HCT116 (cell line): ENCODE measurements at regions not wholly inside any gene's neighbourhood (a gene's known extent, or its start where the extent isn't known, plus 50 kb on each side); places are given as distances from the start of the nearest gene placed in this dataset.

Experiments used
- ATAC-seq: fragments of 200-7000 bp; cut with Tn5 transposase; 2 replicates; pipeline ENCODE4 v1.9.1; 2020; ENCODE audit warnings: mild to moderate bottlenecking, moderate library complexity
- BruUV-seq: library from RNA; stranded (reverse); fragments of 400-500 nt; replicated peaks from 2 replicates; lab custom pipeline; 2021; lab: Mats Ljungman, UMichigan
- CTCF ChIA-PET: fragments of 300-600 bp; sonication (Branson Sonifier 250); formaldehyde crosslinking; loops from one replicate; lab custom pipeline; 2021; ENCODE audit warnings: antibody characterized with exemption; lab: Charles Lee
- POLR2A ChIA-PET: fragments of 300-600, 350-600 bp; sonication (Branson Sonifier 250); formaldehyde crosslinking; loops from one replicate; lab custom pipeline; 2021; ENCODE audit warnings: antibody characterized with exemption; lab: Charles Lee
- RAD21 ChIA-PET, 2 experiments: fragments of 300-600 bp; sonication (Branson Sonifier 250); formaldehyde crosslinking; loops; one replicate each; lab custom pipeline; 2023; ENCODE audit warnings: low total read pairs in 2 of 2; ENCODE audit not compliant: uncharacterized antibody in 2 of 2, unreplicated experiment in 2 of 2, low non-redundant PET in 1 of 2; lab: Charles Lee
- DNase-seq: peaks from one replicate; pipeline ENCODE4 v3.0.0-alpha.2; 2010; ENCODE audit warnings: low read depth, low spot score
- H2AFZ ChIP-seq: fragments of 200-600 bp; shearing (Covaris generic), sonication (generic); 2 replicates; pipeline ENCODE4 v1.6.1; 2017; ENCODE audit warnings: low read depth, mixed run types, mixed read lengths, antibody characterized with exemption, low read length; ENCODE audit not compliant: poor library complexity, severe bottlenecking
- H3K27ac ChIP-seq: 2 replicates; pipeline ENCODE4 v1.5.1; 2012; ENCODE audit warnings: low read depth, low read length
- H3K27me3 ChIP-seq: fragments of 200-600 bp; sonication (generic); 2 replicates; pipeline ENCODE4 v1.6.1; 2016; ENCODE audit warnings: mixed run types, low read length, mixed read lengths; ENCODE audit not compliant: insufficient read depth
- H3K36me3 ChIP-seq, 2 experiments: fragments of 200-500 bp in 1 of 2; fragments of 200-600 bp in 1 of 2; sonication (Bioruptor generic) in 1 of 2; sonication (generic) in 1 of 2; 2 replicates each; pipeline versions ENCODE4 v1.5.1 to v1.6.1; 2014 to 2016; ENCODE audit warnings: low read length in 2 of 2, inconsistent platforms in 1 of 2, mixed read lengths in 1 of 2, mixed run types in 1 of 2; ENCODE audit not compliant: insufficient read depth in 2 of 2, control insufficient read depth in 1 of 2
- H3K4me1 ChIP-seq, 2 experiments: fragments of 200-600 bp in 1 of 2; sonication (generic) in 1 of 2; 2 replicates each; pipeline versions ENCODE4 v1.5.1 to v1.6.1; 2012 to 2017; ENCODE audit warnings: low read length in 2 of 2, inconsistent platforms in 1 of 2, mild to moderate bottlenecking in 1 of 2, mixed read lengths in 1 of 2, mixed run types in 1 of 2, moderate library complexity in 1 of 2; ENCODE audit not compliant: insufficient read depth in 2 of 2, control insufficient read depth in 1 of 2
- H3K4me2 ChIP-seq: fragments of 200-600 bp; sonication (generic); 2 replicates; pipeline ENCODE4 v1.6.1; 2017; ENCODE audit warnings: mixed run types, low read length, mixed read lengths
- H3K4me3 ChIP-seq, 2 experiments: fragments of 200-600 bp in 1 of 2; sonication (generic) in 1 of 2; replicated peaks in 1 of 2; 2 replicates each; pipeline ENCODE4 v1.5.1; 2011 to 2016; ENCODE audit warnings: low read length in 2 of 2, control low read depth in 1 of 2, low read depth in 1 of 2, mild to moderate bottlenecking in 1 of 2, mixed read lengths in 1 of 2, mixed run types in 1 of 2
- H3K79me2 ChIP-seq: fragments of 200-600 bp; sonication (generic); 2 replicates; pipeline ENCODE4 v1.6.1; 2017; ENCODE audit warnings: mild to moderate bottlenecking, mixed run types, low read length, moderate library complexity, mixed read lengths; ENCODE audit not compliant: insufficient read depth
- H3K9ac ChIP-seq: fragments of 200-600 bp; sonication (generic); 2 replicates; pipeline ENCODE4 v1.6.1; 2016; ENCODE audit warnings: low read length, mixed read lengths
- H3K9me2 ChIP-seq: fragments of 200-600 bp; sonication (generic), shearing (Covaris generic); 2 replicates; pipeline ENCODE4 v1.6.1; 2017; ENCODE audit warnings: mixed run types, mild to moderate bottlenecking, moderate library complexity; ENCODE audit not compliant: insufficient read depth
- H3K9me3 ChIP-seq, 2 experiments: fragments of 200-500 bp in 1 of 2; fragments of 200-600 bp in 1 of 2; sonication (Bioruptor generic) in 1 of 2; sonication (generic) in 1 of 2; 2 replicates each; pipeline ENCODE4 v1.6.1; 2014 to 2017; ENCODE audit warnings: low read length in 2 of 2, mixed read lengths in 2 of 2, inconsistent platforms in 1 of 2, low read depth in 1 of 2, mild to moderate bottlenecking in 1 of 2, mixed run types in 1 of 2, moderate library complexity in 1 of 2; ENCODE audit not compliant: control insufficient read depth in 1 of 2, insufficient read depth in 1 of 2
- H4K20me1 ChIP-seq: fragments of 200-600 bp; sonication (generic), shearing (Covaris generic); 2 replicates; pipeline ENCODE4 v1.6.1; 2017; ENCODE audit warnings: mixed run types, mild to moderate bottlenecking, moderate library complexity; ENCODE audit not compliant: insufficient read depth
- EGR1 ChIP-seq: IDR thresholded peaks from 2 replicates; pipeline ENCODE4 v1.6.1; 2012; ENCODE audit warnings: low read depth
- ELF1 ChIP-seq: IDR thresholded peaks from 2 replicates; pipeline ENCODE4 v1.6.1; 2012; ENCODE audit warnings: low read depth, borderline replicate concordance
- EZH2 ChIP-seq: fragments of 200-600 bp; sonication (generic); IDR thresholded peaks from 2 replicates; pipeline ENCODE4 v1.6.1; 2017; ENCODE audit warnings: antibody characterized with exemption, mixed run types
- EZH2phosphoT487 ChIP-seq: fragments of 200-600 bp; IDR thresholded peaks from 2 replicates; pipeline ENCODE4 v1.6.1; 2018; ENCODE audit warnings: antibody characterized with exemption, borderline replicate concordance
- FOSL1 ChIP-seq: IDR thresholded peaks from 2 replicates; pipeline ENCODE4 v1.6.1; 2012; ENCODE audit warnings: low read depth
- POLR2A ChIP-seq: IDR thresholded peaks from 2 replicates; pipeline ENCODE4 v1.7.0; 2011; ENCODE audit warnings: borderline replicate concordance; ENCODE audit not compliant: insufficient read depth, insufficient read length; ENCODE audit errors: extremely low read depth
- SP1 ChIP-seq: IDR thresholded peaks from 2 replicates; pipeline ENCODE4 v1.6.1; 2012; ENCODE audit warnings: low read depth
- SRF ChIP-seq: IDR thresholded peaks from 2 replicates; pipeline ENCODE4 v1.6.1; 2012; ENCODE audit warnings: low read depth
- YY1 ChIP-seq: IDR thresholded peaks from 2 replicates; pipeline ENCODE4 v1.6.1; 2011; ENCODE audit warnings: low read length, low read depth, moderate library complexity, mild to moderate bottlenecking; ENCODE audit not compliant: insufficient replicate concordance; ENCODE audit errors: extremely low read depth
- ZFX ChIP-seq: fragments of 450-650 bp; IDR thresholded peaks from 2 replicates; pipeline ENCODE4 v1.6.1; 2017
- ZNF274 ChIP-seq: fragments of 200-500 bp; sonication (Bioruptor generic); IDR thresholded peaks from 2 replicates; pipeline ENCODE4 v1.6.1; 2014; ENCODE audit warnings: mild to moderate bottlenecking, low read depth, low read length, inconsistent platforms
- intact Hi-C: fragments of 100-400 bp; cut with micrococcal nuclease; formaldehyde crosslinking; loops from 2 replicates; pipeline ENCODE4 v1.10.0; 2022
- TF ChIP-seq, protein P1 (sequence below): IDR thresholded peaks from 2 replicates; pipeline ENCODE4 v1.6.1; 2012
- TF ChIP-seq, protein P2 (sequence below): IDR thresholded peaks from 2 replicates; pipeline ENCODE4 v1.6.1; 2011; ENCODE audit warnings: mild to moderate bottlenecking, low read length, moderate library complexity; ENCODE audit not compliant: insufficient replicate concordance; ENCODE audit errors: extremely low read depth

DNA sequence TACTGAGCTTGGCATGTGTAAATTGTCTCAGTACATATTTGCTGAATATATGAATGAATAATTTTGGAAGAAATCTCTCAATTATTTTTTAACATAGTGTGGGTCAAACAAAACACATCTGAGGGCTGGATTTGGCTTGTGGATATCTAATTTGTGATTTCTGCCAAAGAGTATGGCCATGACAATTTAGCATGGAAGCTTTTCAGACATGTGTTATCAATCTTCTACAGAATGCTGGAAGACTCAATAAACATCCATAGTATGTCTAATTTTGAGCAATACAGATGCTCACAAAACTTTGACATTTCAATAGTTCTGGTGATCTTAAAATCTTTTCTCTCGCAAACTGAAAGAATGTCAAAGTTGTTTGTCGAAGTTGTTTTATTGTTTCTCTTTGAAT is 214.1 kb upstream of the ANKH start:
- H3K4me1 ChIP-seq: no peaks in the 10 kb centered on the region
- H3K36me3 ChIP-seq: no peaks in the 10 kb centered on the region
- H3K27ac ChIP-seq: no peak overlapping the region
- intact Hi-C loops: no loop called here
- H3K9me3 ChIP-seq: no peaks in the 10 kb centered on the region
- H4K20me1 ChIP-seq: no peaks in the 10 kb centered on the region
- POLR2A ChIA-PET: no interaction called here
- no peaks in the 10 kb centered on the region for H3K79me2 ChIP-seq
- no peak for ATAC-seq
- TF ChIP-seq POLR2A: no peak
- no peak for TF ChIP-seq SRF
- no peak for TF ChIP-seq ZFX
- no peak for TF ChIP-seq SP1
- TF ChIP-seq EZH2: no peak
- no peak for TF ChIP-seq ZNF274
- no peak for TF ChIP-seq EZH2phosphoT487
- TF ChIP-seq EGR1: no peak
- TF ChIP-seq, protein P1, sequence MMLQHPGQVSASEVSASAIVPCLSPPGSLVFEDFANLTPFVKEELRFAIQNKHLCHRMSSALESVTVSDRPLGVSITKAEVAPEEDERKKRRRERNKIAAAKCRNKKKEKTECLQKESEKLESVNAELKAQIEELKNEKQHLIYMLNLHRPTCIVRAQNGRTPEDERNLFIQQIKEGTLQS: no peak
- no peak for TF ChIP-seq ELF1
- TF ChIP-seq, all 23 proteins: peak for 0
- no peak for DNase-seq
- Histone ChIP-seq H3K27me3 (no peaks in the 10 kb centered on the region), H3K4me3 (no peak overlapping the region), H3K9ac (no peak overlapping the region), H3K4me2 (no peak overlapping the region), H3K9me2 (no peaks in the 10 kb centered on the region), H2AFZ (no peak overlapping the region)
- no TSS peak for BruUV-seq
- RAD21 ChIA-PET: no interaction called here
- CTCF ChIA-PET: no interaction called here

DNA sequence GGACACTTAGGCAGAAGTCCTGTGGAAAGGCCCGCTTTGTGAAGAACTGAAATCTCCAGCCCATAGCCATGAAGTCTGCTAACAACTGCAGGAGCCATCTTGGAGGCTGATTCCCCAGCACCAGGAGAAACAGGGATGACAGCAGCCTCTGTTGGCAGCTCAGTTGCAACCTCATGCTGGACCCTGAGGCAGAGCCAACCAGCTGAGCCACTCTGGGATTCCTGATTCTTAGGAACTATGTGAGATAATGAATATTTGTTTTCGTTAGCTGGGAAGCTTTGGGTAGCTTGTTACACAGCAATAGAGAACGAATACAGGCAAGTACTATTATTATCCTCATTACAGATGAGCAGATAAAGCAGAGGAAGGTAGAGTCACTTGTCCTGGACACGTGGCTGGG is 210.5 kb upstream of the ANKH start:
- ChIA-PET RAD21 (no interaction called here), CTCF (no interaction called here), POLR2A (no interaction called here)
- no peaks in the 10 kb centered on the region for H3K79me2 ChIP-seq
- no peak overlapping the region for H3K4me2 ChIP-seq
- H3K9me2 ChIP-seq: no peaks in the 10 kb centered on the region
- no peaks in the 10 kb centered on the region for H3K27me3 ChIP-seq
- ATAC-seq (no peak), DNase-seq (no peak)
- no peak overlapping the region for H3K9ac ChIP-seq
- no peaks in the 10 kb centered on the region for H3K36me3 ChIP-seq
- H4K20me1 ChIP-seq: no peaks in the 10 kb centered on the region
- TF ChIP-seq ZNF274 (no peak), ELF1 (no peak), ZFX (no peak), FOSL1 (no peak), EZH2 (no peak), YY1 (no peak)
- TF ChIP-seq, protein P1: no peak
- TF ChIP-seq, protein P2, sequence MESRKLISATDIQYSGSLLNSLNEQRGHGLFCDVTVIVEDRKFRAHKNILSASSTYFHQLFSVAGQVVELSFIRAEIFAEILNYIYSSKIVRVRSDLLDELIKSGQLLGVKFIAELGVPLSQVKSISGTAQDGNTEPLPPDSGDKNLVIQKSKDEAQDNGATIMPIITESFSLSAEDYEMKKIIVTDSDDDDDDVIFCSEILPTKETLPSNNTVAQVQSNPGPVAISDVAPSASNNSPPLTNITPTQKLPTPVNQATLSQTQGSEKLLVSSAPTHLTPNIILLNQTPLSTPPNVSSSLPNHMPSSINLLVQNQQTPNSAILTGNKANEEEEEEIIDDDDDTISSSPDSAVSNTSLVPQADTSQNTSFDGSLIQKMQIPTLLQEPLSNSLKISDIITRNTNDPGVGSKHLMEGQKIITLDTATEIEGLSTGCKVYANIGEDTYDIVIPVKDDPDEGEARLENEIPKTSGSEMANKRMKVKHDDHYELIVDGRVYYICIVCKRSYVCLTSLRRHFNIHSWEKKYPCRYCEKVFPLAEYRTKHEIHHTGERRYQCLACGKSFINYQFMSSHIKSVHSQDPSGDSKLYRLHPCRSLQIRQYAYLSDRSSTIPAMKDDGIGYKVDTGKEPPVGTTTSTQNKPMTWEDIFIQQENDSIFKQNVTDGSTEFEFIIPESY: no peak
- no peak overlapping the region for H3K4me3 ChIP-seq
- H2AFZ ChIP-seq: no peak overlapping the region
- no peak overlapping the region for H3K27ac ChIP-seq
- no peaks in the 10 kb centered on the region for H3K9me3 ChIP-seq
- no peaks in the 10 kb centered on the region for H3K4me1 ChIP-seq
- intact Hi-C loops: no loop called here
- BruUV-seq: no TSS peak
